ENCODE measurements at regions not wholly inside any gene's neighbourhood (a gene's known extent, or its start where the extent isn't known, plus 50 kb on each side); places are given as distances from the start of the nearest gene placed in this dataset.
"Not testable (repeated sequence)": the region's sequence is repeated elsewhere in the genome, so short reads cannot be mapped to it uniquely, and the experiment has no call there.

DNA sequence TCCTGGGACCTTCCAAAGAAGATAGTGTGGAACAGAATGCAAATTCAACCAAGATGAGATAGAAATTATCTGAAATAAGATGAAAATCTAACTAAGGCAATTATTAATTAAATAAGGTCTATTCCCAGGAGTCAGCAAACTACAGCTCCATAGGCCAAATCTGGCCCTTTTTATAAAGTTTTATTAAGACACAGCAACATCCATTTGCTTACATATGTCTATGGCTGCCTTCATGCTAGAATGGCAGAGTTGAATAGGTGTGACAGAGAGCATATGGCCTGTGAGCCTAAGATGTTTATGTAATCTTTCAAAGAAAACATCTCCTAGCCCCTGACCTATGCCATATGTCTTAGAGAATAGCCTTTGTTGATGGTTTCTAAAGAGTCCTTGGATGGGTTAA, 503.0 kb downstream of the EDEM1 start:
- TF ChIP-seq, protein P1, sequence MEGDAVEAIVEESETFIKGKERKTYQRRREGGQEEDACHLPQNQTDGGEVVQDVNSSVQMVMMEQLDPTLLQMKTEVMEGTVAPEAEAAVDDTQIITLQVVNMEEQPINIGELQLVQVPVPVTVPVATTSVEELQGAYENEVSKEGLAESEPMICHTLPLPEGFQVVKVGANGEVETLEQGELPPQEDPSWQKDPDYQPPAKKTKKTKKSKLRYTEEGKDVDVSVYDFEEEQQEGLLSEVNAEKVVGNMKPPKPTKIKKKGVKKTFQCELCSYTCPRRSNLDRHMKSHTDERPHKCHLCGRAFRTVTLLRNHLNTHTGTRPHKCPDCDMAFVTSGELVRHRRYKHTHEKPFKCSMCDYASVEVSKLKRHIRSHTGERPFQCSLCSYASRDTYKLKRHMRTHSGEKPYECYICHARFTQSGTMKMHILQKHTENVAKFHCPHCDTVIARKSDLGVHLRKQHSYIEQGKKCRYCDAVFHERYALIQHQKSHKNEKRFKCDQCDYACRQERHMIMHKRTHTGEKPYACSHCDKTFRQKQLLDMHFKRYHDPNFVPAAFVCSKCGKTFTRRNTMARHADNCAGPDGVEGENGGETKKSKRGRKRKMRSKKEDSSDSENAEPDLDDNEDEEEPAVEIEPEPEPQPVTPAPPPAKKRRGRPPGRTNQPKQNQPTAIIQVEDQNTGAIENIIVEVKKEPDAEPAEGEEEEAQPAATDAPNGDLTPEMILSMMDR (IDR thresholded peaks at IDR 0.05; ENCODE audit: insufficient read depth, low read length): no peak
- no peak for DNase-seq (ENCODE audit: low read depth)
- no peak overlapping the region for H3K4me3 ChIP-seq (ENCODE audit: low read depth, low read length)

DNA sequence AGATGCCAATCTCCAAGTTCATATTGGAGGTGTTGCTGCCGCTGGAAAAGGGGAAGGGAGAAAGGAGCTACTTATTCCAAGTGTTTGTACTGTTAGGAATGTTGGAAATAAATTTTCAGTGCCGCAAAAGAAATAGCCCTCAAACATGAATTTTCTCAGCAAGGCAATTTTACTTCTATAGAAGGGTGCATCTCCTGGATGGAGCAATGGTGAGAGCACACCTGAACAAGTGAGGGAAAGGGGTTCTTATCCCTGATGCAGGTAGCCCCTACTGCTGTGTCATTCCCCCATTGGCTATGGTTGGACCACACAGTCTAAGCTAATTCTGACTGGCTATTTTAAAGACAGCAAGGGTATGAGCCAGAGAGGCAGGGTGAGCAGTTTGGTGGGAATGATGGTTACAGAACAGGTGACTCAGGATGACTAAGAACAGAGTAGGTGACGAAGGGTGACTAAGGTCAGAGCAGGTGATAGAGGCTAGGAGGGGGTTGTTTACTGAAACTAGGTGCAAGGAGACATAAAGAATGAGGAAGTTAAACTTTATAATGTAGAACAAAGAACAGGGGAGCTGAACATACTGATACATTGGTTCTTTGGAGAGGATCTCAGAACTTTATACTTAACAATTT, 503.5 kb downstream of the EDEM1 start:
- no peak for DNase-seq (ENCODE audit: low read depth)
- TF ChIP-seq, protein P1 (IDR thresholded peaks at IDR 0.05; ENCODE audit: insufficient read depth, low read length): no peak
- H3K4me3 ChIP-seq (ENCODE audit: low read depth, low read length): no peak overlapping the region

DNA sequence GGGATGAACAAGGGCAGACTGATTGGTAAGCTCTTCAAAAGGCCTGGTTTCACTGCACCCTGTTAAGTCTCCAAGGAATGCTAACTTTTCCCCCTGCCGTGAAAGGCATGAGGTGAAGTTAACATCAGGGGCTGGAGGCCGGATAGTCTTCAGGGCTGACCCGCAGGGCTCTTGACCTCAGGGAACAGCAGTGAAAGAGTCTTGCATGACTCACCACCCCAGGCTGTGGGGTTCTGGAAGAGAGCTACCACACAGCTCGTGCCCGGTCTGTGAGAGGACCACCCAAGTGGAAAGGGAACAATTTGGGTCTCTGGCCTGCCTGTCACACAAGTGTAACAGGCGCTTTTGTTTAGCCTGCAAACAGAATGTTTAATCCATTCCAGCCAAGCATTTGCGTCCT, 504.9 kb downstream of the EDEM1 start:
- no peak for DNase-seq (ENCODE audit: low read depth)
- TF ChIP-seq, protein P1 (IDR thresholded peaks at IDR 0.05; ENCODE audit: insufficient read depth, low read length): no peak
- no peak overlapping the region for H3K4me3 ChIP-seq (ENCODE audit: low read depth, low read length)

DNA sequence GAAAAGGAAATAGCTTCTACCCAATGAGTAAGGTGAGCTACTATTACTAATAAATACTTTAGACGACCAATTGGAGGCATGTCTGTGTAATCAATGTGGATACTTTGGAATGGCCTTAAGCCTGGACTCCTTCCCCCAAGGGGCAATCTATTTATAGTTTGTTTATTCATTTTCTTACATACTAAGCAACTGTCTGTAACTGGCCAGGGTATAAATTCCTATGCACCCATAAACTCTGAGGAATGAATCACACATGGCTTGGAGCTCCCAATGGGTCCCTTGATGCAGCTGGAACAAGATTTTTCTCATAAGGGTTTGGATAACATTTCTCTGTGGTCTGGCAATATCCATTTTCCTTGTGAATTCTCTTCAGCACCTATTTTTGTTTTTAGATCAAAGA, 506.8 kb downstream of the EDEM1 start:
- DNase-seq (ENCODE audit: low read depth): no peak
- no peak overlapping the region for H3K4me3 ChIP-seq (ENCODE audit: low read depth, low read length)
- TF ChIP-seq, protein P1 (IDR thresholded peaks at IDR 0.05; ENCODE audit: insufficient read depth, low read length): no peak

DNA sequence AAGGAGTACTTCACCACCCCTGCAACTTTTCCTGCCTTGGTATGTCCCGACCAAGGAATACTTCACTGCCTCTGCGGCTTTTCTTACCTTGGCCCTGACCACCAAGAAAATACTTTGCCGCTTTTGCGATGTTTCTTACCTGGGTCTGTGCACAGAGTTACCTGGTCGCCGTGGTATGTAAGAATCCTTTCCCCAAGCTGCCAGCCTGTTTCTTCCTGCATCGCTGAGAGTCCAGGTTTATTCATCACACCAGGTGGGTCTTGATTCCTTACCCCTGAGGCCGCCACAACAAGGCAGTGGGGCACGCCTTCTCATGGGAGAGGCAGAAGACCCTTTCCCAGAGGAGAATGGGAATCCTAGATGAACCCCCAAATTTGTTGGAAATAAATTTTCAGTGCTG, 511.3 kb downstream of the EDEM1 start:
- TF ChIP-seq, protein P1 (IDR thresholded peaks at IDR 0.05; ENCODE audit: insufficient read depth, low read length): no peak
- DNase-seq (ENCODE audit: low read depth): no peak
- no peak overlapping the region for H3K4me3 ChIP-seq (ENCODE audit: low read depth, low read length)

DNA sequence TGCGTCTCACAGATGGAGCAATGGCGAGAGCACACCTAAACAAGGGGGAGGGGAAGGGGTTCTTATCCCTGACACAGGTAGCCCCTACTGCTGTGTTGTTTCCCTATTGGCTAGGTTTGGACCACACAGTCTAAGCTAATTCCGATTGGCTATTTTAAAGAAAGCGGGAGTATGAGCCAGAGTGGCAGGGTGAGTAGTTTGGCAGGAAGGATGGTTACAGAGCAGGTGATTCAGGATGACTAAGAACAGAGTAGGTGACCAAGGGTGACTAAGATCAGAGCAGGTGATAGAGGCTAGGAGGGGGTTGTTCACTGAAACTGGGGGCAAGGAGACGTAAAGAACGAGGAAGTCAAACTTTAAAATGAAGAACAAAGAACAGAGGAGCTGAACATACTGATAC, 511.8 kb downstream of the EDEM1 start:
- no peak for DNase-seq (ENCODE audit: low read depth)
- TF ChIP-seq, protein P1 (IDR thresholded peaks at IDR 0.05; ENCODE audit: insufficient read depth, low read length): no peak
- H3K4me3 ChIP-seq (ENCODE audit: low read depth, low read length): no peak overlapping the region

DNA sequence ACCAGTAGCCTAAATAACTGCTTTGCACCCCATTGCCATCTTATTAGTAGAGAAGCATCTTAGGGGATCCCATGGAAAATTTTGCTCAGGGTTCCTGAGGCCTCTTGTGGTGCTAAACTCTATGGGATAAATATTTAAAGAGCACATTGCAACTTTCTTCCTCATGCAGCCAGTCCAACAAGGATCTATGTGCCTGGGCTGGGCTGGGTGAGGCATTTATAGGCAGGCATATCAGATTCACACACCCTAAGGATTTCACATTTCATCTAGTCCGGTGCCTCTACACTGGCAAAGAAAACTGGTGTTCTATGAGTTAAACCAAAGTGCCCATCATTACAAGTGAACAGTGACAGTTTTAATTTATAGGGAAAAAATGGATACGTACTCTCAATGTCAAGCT, 512.3 kb downstream of the EDEM1 start:
- no peak for DNase-seq (ENCODE audit: low read depth)
- TF ChIP-seq, protein P1 (IDR thresholded peaks at IDR 0.05; ENCODE audit: insufficient read depth, low read length): no peak
- H3K4me3 ChIP-seq (ENCODE audit: low read depth, low read length): no peak overlapping the region

DNA sequence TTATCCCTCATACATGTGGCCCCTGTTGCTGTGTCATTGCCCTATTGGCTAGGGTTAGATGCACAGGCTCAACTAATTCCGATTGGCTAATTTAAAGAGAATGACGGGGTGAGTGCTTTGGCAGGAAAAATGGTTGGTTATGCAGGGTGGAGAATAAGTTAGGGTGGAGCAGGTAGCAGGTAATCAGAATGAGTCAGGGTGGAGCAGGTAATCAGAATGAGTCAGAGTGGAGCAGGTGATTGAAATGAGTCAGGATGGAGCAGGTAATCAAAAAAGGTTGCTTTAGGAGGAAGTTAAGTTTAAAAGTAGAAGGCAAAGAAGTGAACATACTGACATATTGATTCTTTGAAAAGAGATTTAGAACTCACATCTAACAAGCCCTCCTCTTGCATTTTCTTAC, 513.5 kb downstream of the EDEM1 start:
- H3K4me3 ChIP-seq (ENCODE audit: low read depth, low read length); DNase-seq (ENCODE audit: low read depth): not testable (repeated sequence)
